IMR-90 (cell line): ENCODE measurements at regions not wholly inside any gene's neighbourhood (a gene's known extent, or its start where the extent isn't known, plus 50 kb on each side); places are given as distances from the start of the nearest gene placed in this dataset.

ENCODE experiments used
- ATAC-seq: fragments of 200-7000 bp; cut with Tn5 transposase; 2 replicates; pipeline ENCODE4 v1.9.1; 2020; ENCODE audit warnings: low read depth, mild to moderate bottlenecking, moderate library complexity
- BruUV-seq: library from RNA; stranded (reverse); fragments of 400-500 nt; replicated peaks from 2 replicates; lab custom pipeline; 2021; lab: Mats Ljungman, UMichigan
- CTCF ChIA-PET: fragments of 300-600 bp; formaldehyde crosslinking; extraction: SDS; loops from one replicate; lab custom pipeline; 2021; ENCODE audit warnings: antibody characterized with exemption; lab: Yijun Ruan, JAX
- POLR2A ChIA-PET: fragments of 300-600 bp; sonication (Branson Sonifier 250); formaldehyde crosslinking; loops from one replicate; lab custom pipeline; 2022; ENCODE audit warnings: antibody characterized with exemption; ENCODE audit not compliant: unreplicated experiment; lab: Charles Lee
- DNase-seq: peaks from one replicate; pipeline ENCODE4 v3.0.0; 2013
- H2AFZ ChIP-seq: replicated peaks from 2 replicates; pipeline ENCODE3; 2013; ENCODE audit warnings: low read length, mild to moderate bottlenecking; ENCODE audit not compliant: poor library complexity
- H2AK5ac ChIP-seq: 2 replicates; pipeline ENCODE4 v1.6.1; 2013; ENCODE audit warnings: low read depth, low read length, inconsistent platforms
- H2AK9ac ChIP-seq: replicated peaks from 2 replicates; pipeline ENCODE3; 2013; ENCODE audit warnings: mild to moderate bottlenecking, low read depth, low read length, moderate library complexity; ENCODE audit not compliant: poor library complexity
- H2BK120ac ChIP-seq: 2 replicates; pipeline ENCODE4 v1.6.1; 2013; ENCODE audit warnings: low read depth, low read length, inconsistent platforms
- H2BK15ac ChIP-seq: 3 replicates; pipeline ENCODE4 v1.6.1; 2013; ENCODE audit warnings: low read depth, low read length, inconsistent platforms
- H2BK20ac ChIP-seq: 2 replicates; pipeline ENCODE4 v1.6.1; 2013; ENCODE audit warnings: low read depth, mild to moderate bottlenecking, inconsistent platforms, low read length, moderate library complexity
- H2BK5ac ChIP-seq: 2 replicates; pipeline ENCODE4 v1.6.1; 2013; ENCODE audit warnings: mild to moderate bottlenecking, low read depth, low read length, inconsistent platforms; ENCODE audit not compliant: poor library complexity, severe bottlenecking
- H3K14ac ChIP-seq: replicated peaks from 2 replicates; pipeline ENCODE4 v1.6.1; 2013; ENCODE audit warnings: low read depth, low read length, inconsistent platforms
- H3K18ac ChIP-seq: 2 replicates; pipeline ENCODE4 v1.6.1; 2013; ENCODE audit warnings: low read depth, low read length, control low read depth
- H3K23ac ChIP-seq: 2 replicates; pipeline ENCODE4 v1.6.1; 2013; ENCODE audit warnings: low read depth, low read length, inconsistent platforms
- H3K27ac ChIP-seq: 2 replicates; pipeline ENCODE4 v1.5.1; 2013; ENCODE audit warnings: mild to moderate bottlenecking, control low read depth, low read length; ENCODE audit not compliant: insufficient read depth
- H3K27me3 ChIP-seq: 2 replicates; pipeline ENCODE4 v1.6.1; 2013; ENCODE audit warnings: low read length; ENCODE audit not compliant: control insufficient read depth, insufficient read depth
- H3K36me3 ChIP-seq: 2 replicates; pipeline ENCODE4 v1.6.1; 2013; ENCODE audit warnings: low read length, mixed read lengths; ENCODE audit not compliant: control insufficient read depth, insufficient read depth
- H3K4ac ChIP-seq: 2 replicates; pipeline ENCODE4 v1.6.1; 2013; ENCODE audit warnings: low read depth, low read length, inconsistent platforms
- H3K4me1 ChIP-seq: 2 replicates; pipeline ENCODE4 v1.6.1; 2013; ENCODE audit warnings: low read length, mixed read lengths; ENCODE audit not compliant: control insufficient read depth, insufficient read depth
- H3K4me2 ChIP-seq: 2 replicates; pipeline ENCODE4 v1.6.1; 2013; ENCODE audit warnings: low read depth, mild to moderate bottlenecking, control low read depth, low read length, moderate library complexity
- H3K4me3 ChIP-seq: 2 replicates; pipeline ENCODE4 v1.5.1; 2013; ENCODE audit warnings: low read depth, mild to moderate bottlenecking, control low read depth, low read length, moderate library complexity; ENCODE audit not compliant: insufficient read depth
- H3K56ac ChIP-seq: 2 replicates; pipeline ENCODE4 v1.6.1; 2013; ENCODE audit warnings: low read length, inconsistent platforms; ENCODE audit not compliant: insufficient read depth; ENCODE audit errors: extremely low read depth
- H3K79me1 ChIP-seq, 2 experiments: 2 replicates each; pipeline ENCODE4 v1.6.1; 2013; ENCODE audit warnings: low read length in 2 of 2, inconsistent platforms in 1 of 2, low read depth in 1 of 2
- H3K9ac ChIP-seq: 2 replicates; pipeline ENCODE4 v1.6.1; 2013; ENCODE audit warnings: low read depth, low read length, control low read depth
- H3K9me1 ChIP-seq: 2 replicates; pipeline ENCODE4 v1.6.1; 2013; ENCODE audit warnings: low read length, inconsistent platforms; ENCODE audit not compliant: insufficient read depth
- H3K9me3 ChIP-seq: 2 replicates; pipeline ENCODE4 v1.6.1; 2013; ENCODE audit warnings: low read length; ENCODE audit not compliant: control insufficient read depth, insufficient read depth
- H4K20me1 ChIP-seq: 2 replicates; pipeline ENCODE4 v1.6.1; 2013; ENCODE audit warnings: low read length, inconsistent platforms; ENCODE audit not compliant: insufficient read depth
- H4K5ac ChIP-seq: 2 replicates; pipeline ENCODE4 v1.6.1; 2013; ENCODE audit warnings: mild to moderate bottlenecking, low read depth, low read length, control low read depth
- H4K8ac ChIP-seq, 2 experiments: 2 replicates each; pipeline ENCODE4 v1.6.1; 2013; ENCODE audit warnings: low read depth in 2 of 2, low read length in 2 of 2, control low read depth in 1 of 2, inconsistent platforms in 1 of 2
- H4K91ac ChIP-seq: 2 replicates; pipeline ENCODE4 v1.6.1; 2013; ENCODE audit warnings: low read depth, low read length, inconsistent platforms; ENCODE audit not compliant: insufficient read depth
- CEBPB ChIP-seq: IDR thresholded peaks from 2 replicates; pipeline ENCODE4 v1.6.1; 2012; ENCODE audit warnings: low read depth, low read length, improper control_type of control experiment
- CHD1 ChIP-seq: IDR thresholded peaks from 2 replicates; pipeline ENCODE4 v1.6.1; 2012; ENCODE audit warnings: low read depth, low read length, improper control_type of control experiment
- MAFK ChIP-seq: IDR thresholded peaks from 2 replicates; pipeline ENCODE4 v1.6.1; 2012; ENCODE audit warnings: low read depth, low read length, improper control_type of control experiment
- MAZ ChIP-seq: IDR thresholded peaks from 2 replicates; pipeline ENCODE4 v1.6.1; 2012; ENCODE audit warnings: low read depth, mild to moderate bottlenecking, low read length, improper control_type of control experiment, moderate library complexity, borderline replicate concordance
- MXI1 ChIP-seq: IDR thresholded peaks from 2 replicates; pipeline ENCODE4 v1.6.1; 2012; ENCODE audit warnings: low read depth, mild to moderate bottlenecking, low read length, moderate library complexity, borderline replicate concordance
- NFE2L2 ChIP-seq: fragments of 150-350 bp; IDR thresholded peaks from 2 replicates; pipeline ENCODE4 v1.6.1; 2016; ENCODE audit warnings: low read depth, mild to moderate bottlenecking, low read length
- POLR2A ChIP-seq: IDR thresholded peaks from 2 replicates; pipeline ENCODE4 v1.6.1; 2012; ENCODE audit warnings: mild to moderate bottlenecking, low read depth, low read length
- RCOR1 ChIP-seq: IDR thresholded peaks from 2 replicates; pipeline ENCODE4 v1.6.1; 2012; ENCODE audit warnings: mild to moderate bottlenecking, low read length, improper control_type of control experiment; ENCODE audit not compliant: insufficient replicate concordance
- SMC3 ChIP-seq: fragments of 150-350 bp; IDR thresholded peaks from 2 replicates; pipeline ENCODE4 v1.6.1; 2016; ENCODE audit warnings: low read depth, mild to moderate bottlenecking, antibody characterized with exemption, low read length, moderate library complexity
- USF2 ChIP-seq: fragments of 150-350 bp; IDR thresholded peaks from 2 replicates; pipeline ENCODE4 v1.6.1; 2017; ENCODE audit warnings: mild to moderate bottlenecking, antibody characterized with exemption, low read length, low read depth
- WGBS, 2 experiments: methylation state at CpG; one replicate each; pipeline versions ENCODE4 v1.1.5 to v1.1.7; 2013; ENCODE audit warnings: missing lambda C conversion rate in 2 of 2; ENCODE audit not compliant: insufficient read length in 1 of 2; ENCODE audit errors: extremely low coverage in 2 of 2; 5-methylcytosine and 5-hydroxymethylcytosine counted together
- dilution Hi-C: fragments of 300-500 bp; cut with HindIII; formaldehyde crosslinking; loops from one replicate; pipeline ENCODE4 v1.14.3; 2018; ENCODE audit warnings: low sequenced_read_pairs; ENCODE audit not compliant: unreplicated experiment
- in situ Hi-C: fragments of 300-500 bp; cut with MboI; formaldehyde crosslinking; loops from 3 replicates; pipeline ENCODE4 v1.14.3; 2019; ENCODE audit warnings: low sequenced_read_pairs, inconsistent platforms, mixed read lengths
- intact Hi-C: fragments of 100-400 bp; cut with micrococcal nuclease; formaldehyde crosslinking; loops from 2 replicates; pipeline ENCODE4 v1.10.0; 2022
- TF ChIP-seq, protein P1 (sequence below): fragments of 150-350 bp; IDR thresholded peaks from 2 replicates; pipeline ENCODE4 v1.6.1; 2016; ENCODE audit warnings: low read depth, mild to moderate bottlenecking, low read length, moderate library complexity, borderline replicate concordance

GRCh38 chr16:52963212-52963854 lies 89.4 kb downstream of the CHD9NB start:
- Histone ChIP-seq H3K56ac (no peak overlapping the region), H4K5ac (no peak overlapping the region), H3K9me1 (no peaks in the 10 kb centered on the region), H2BK20ac (no peak overlapping the region), H3K36me3 (no peaks in the 10 kb centered on the region), H3K9me3 (no peaks in the 10 kb centered on the region), H3K27ac (no peak overlapping the region), H3K4me2 (no peak overlapping the region), H4K20me1 (no peaks in the 10 kb centered on the region), H2BK15ac (no peak overlapping the region), H3K14ac (no peak overlapping the region), H3K4me3 (no peak overlapping the region), H2BK5ac (no peak overlapping the region), H2AK5ac (no peak overlapping the region), H3K4ac (no peak overlapping the region), H2AFZ (no peak overlapping the region), H3K23ac (no peak overlapping the region), H3K4me1 (no peaks in the 10 kb centered on the region), H3K9ac (no peak overlapping the region), H4K91ac (no peak overlapping the region), H3K79me1 (no peaks in the 10 kb centered on the region), H2AK9ac (no peak overlapping the region), H3K18ac (no peak overlapping the region), H3K27me3 (no peaks in the 10 kb centered on the region), H4K8ac (no peak overlapping the region), H2BK120ac (no peak overlapping the region)
- TF ChIP-seq USF2 (no peak), NFE2L2 (no peak), SMC3 (no peak), MAFK (no peak), RCOR1 (no peak), MXI1 (no peak), POLR2A (no peak), CHD1 (no peak), MAZ (no peak), CEBPB (no peak)
- TF ChIP-seq, protein P1, sequence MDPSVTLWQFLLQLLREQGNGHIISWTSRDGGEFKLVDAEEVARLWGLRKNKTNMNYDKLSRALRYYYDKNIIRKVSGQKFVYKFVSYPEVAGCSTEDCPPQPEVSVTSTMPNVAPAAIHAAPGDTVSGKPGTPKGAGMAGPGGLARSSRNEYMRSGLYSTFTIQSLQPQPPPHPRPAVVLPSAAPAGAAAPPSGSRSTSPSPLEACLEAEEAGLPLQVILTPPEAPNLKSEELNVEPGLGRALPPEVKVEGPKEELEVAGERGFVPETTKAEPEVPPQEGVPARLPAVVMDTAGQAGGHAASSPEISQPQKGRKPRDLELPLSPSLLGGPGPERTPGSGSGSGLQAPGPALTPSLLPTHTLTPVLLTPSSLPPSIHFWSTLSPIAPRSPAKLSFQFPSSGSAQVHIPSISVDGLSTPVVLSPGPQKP = no peak
- dilution Hi-C loops (no loop called here), in situ Hi-C loops (no loop called here), intact Hi-C loops (no loop called here)
- WGBS, 2 experiments = 29% methylated on average over 1 of the region's 3 CpGs; no CpG with 5 or more reads in 1 of the 2 experiments
- CTCF ChIA-PET = no interaction called here
- POLR2A ChIA-PET = no interaction called here
- BruUV-seq = no TSS peak
- DNase-seq = no peak
- no peak for ATAC-seq
